AG10803 (cell line): ENCODE measurements at regions not wholly inside any gene's neighbourhood (a gene's known extent, or its start where the extent isn't known, plus 50 kb on each side); places are given as distances from the start of the nearest gene placed in this dataset.
"Not testable (repeated sequence)": the region's sequence is repeated elsewhere in the genome, so short reads cannot be mapped to it uniquely, and the experiment has no call there.

Source experiments
- DNase-seq: peaks from one replicate; pipeline ENCODE4 v3.0.0; 2010; ENCODE audit warnings: low read depth
- H3K4me3 ChIP-seq: 2 replicates; pipeline ENCODE4 v1.5.1; 2011; ENCODE audit warnings: mild to moderate bottlenecking, low read length, control low read depth
- CTCF ChIP-seq: conservative IDR thresholded peaks from 2 replicates; pipeline ENCODE4 v1.5.1; 2011; ENCODE audit warnings: mild to moderate bottlenecking, low read length, control low read depth, inconsistent platforms

- DNase-seq = no peak
- no peak for TF ChIP-seq CTCF
- H3K4me3 ChIP-seq = no peak overlapping the region
These were observed 876.0 kb downstream of the FSTL5 start for GRCh38 chr4:161287678-161288352.

GRCh38 chr4:161285461-161285860 is 878.3 kb downstream of the FSTL5 start:
- no peak for TF ChIP-seq CTCF
- DNase-seq = no peak
- H3K4me3 ChIP-seq = no peak overlapping the region

- H3K4me3 ChIP-seq = no peak overlapping the region
- DNase-seq = no peak
- no peak for TF ChIP-seq CTCF
These were observed 882.9 kb downstream of the FSTL5 start for GRCh38 chr4:161280929-161281328.

GRCh38 chr4:161279095-161279494 is 884.7 kb downstream of the FSTL5 start:
- no peak overlapping the region for H3K4me3 ChIP-seq
- no peak for TF ChIP-seq CTCF
- no peak for DNase-seq

GRCh38 chr4:161277150-161277787 is 886.5 kb downstream of the FSTL5 start:
- not testable (repeated sequence) for DNase-seq, H3K4me3 ChIP-seq

- TF ChIP-seq CTCF = no peak
- no peak overlapping the region for H3K4me3 ChIP-seq
These were observed 890.2 kb downstream of the FSTL5 start for GRCh38 chr4:161273607-161274006.

GRCh38 chr4:161260819-161261218 is 903.0 kb downstream of the FSTL5 start:
- DNase-seq = no peak
- no peak overlapping the region for H3K4me3 ChIP-seq
- TF ChIP-seq CTCF = no peak

More at GRCh38 chr4:161273607-161274006, 890.2 kb downstream of the FSTL5 start:
- DNase-seq = no peak
